Activated T-cell treated with anti-CD3 and anti-CD28 coated beads for 48 hours (primary cell): ENCODE measurements at regions not wholly inside any gene's neighbourhood (a gene's known extent, or its start where the extent isn't known, plus 50 kb on each side); places are given as distances from the start of the nearest gene placed in this dataset.

Source experiments
- DNase-seq: peaks from one replicate; pipeline ENCODE4 v3.0.0-alpha.2; 2020; ENCODE audit warnings: low read depth

DNA sequence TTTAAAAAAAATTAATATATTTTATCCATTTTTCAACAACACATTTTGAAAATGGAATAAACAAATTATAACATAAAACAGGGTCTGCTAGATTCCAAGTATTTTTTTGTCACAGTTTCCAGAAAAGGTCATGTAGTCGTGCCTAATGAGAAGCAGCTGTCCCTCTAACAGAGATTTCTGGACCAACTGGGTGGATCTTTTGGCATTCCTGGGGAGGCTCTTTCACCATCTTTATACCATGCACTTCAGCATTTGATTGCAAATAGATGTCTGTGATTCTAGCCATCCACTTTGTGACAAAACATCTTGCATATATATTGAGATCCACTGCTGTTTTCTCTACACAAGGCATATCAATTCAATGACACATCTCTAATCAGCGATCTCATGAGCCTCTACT, 210.7 kb upstream of the LDB2 start:
- DNase-seq: no peak

- DNase-seq: no peak
Observed at GRCh38 chr4:17103231-17103630, 204.8 kb upstream of the LDB2 start.

GRCh38 chr4:17098996-17099395, 200.6 kb upstream of the LDB2 start:
- DNase-seq: no peak

DNA sequence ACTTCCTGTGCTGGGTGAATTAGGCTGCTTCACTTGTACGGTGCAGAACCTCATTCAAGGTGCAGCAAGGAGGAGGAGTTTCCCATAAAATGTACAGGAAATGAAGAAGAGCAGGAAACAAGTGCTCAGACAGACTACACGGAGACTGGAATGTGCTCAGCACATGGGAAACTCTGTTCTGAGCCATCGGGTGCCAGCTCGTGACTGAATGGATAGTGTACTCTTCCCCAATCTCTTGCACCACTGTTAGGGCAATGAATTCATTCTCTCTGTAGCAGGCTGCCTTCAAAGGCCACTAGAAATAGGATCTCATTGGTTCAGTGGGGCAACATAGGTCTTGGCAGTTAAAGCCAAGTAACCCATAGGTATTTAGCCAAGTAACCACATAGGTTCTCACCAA, 200.0 kb upstream of the LDB2 start:
- DNase-seq: no peak

DNA sequence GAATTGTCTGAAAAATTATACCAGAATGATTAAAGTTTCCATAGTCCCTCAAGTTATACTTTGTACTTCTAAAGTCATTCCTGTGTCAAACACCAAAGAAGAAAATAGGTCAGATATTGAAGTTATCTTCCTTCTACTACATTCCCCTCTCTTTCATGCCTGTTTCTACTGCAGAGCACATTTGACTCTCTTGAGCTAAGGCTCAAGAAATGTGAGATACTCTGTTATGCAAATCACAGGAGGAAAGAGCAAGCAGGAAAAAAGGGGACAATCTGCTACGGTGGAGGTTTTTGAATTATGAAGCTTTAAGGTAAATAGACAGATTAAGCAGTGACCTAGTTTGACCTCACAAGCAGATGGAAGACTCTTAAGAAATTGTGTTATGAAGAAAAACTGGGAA, 198.9 kb upstream of the LDB2 start:
- DNase-seq: no peak

DNA sequence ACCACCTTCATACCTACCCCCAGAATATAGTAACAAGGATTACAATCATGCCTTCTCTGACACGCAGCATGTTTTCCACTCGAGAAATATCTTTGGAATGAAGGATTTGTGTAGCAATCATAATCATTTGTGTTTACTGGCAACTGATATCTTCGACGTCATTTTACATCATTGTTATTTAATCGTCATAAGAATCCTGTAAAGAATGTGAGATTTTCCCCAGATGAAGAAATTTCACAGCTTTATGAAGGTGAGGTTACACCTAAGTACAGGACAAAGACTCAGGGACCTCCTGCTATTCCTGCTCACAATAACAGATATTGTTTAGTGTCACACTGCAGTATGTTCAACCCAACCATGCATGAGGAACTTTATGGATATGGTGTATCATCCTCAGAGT, 198.2 kb upstream of the LDB2 start:
- no peak for DNase-seq

DNA sequence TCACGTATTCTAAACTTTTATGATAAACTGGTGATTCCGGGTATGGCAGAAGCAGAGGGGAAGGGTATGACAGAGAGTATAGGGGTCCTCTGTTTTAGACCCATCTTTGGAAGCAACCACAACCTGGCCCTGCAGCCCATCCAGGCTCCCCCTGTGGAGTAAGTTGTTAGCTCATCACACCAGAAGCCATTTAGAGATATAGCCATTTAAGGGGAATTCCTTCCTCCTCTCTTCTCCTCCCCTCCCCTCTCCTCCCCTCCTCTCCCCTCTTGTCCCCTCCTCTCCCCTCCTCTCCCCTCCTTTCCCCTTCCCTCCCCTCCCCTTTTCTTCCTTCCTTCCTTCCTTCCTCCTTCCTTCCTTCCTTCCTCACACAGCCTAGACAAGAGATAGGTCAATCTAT, 197.3 kb upstream of the LDB2 start:
- DNase-seq: no peak

GRCh38 chr4:17094876-17095210, 196.4 kb upstream of the LDB2 start:
- no peak for DNase-seq

GRCh38 chr4:17094159-17094875, 195.9 kb upstream of the LDB2 start:
- no peak for DNase-seq

DNA sequence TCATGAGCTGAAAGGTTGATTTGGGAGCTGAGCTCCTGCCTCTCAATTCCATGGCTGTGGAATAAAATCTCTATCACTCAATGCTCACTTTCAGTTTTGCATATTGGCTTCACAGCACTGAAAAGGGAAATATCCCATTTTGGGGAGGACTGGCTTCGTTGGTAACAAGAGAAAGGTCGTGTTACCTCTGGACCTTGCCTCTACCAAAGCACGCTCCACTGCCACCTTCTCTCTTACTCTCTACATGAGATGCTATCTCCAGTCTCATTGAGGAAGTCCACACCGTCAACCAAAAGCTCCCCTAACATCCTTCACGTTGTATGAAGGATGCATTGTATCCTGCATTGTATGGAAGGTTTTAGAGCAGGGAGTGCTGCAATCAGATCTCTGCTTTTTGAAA, 195.0 kb upstream of the LDB2 start:
- DNase-seq: no peak

- no peak for DNase-seq
Observed at GRCh38 chr4:17092736-17093437, 194.4 kb upstream of the LDB2 start.

DNA sequence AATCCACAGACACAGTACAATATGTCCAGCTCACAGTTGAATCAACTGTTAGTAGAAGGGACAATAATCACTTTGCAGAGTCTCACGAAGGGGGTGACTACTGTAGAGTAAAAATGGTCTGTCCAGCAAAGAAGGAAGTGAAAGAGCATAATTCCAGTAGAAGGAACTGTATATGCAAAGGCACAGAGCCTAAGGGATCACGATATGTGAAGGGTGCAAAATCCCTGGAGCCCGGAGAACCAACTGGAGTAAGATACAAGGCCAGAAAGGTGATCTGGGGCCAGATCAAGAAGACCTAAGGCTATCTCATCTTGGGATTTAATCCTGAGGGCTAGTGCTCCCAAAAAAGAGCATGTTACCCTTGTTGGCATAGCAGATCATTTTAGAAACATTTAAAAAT, 192.7 kb upstream of the LDB2 start:
- DNase-seq: no peak

- DNase-seq: no peak
Observed at GRCh38 chr4:17090063-17090462, 191.6 kb upstream of the LDB2 start.

GRCh38 chr4:17085416-17085815, 187.0 kb upstream of the LDB2 start:
- no peak for DNase-seq

GRCh38 chr4:17082186-17082585, 183.7 kb upstream of the LDB2 start:
- DNase-seq: no peak

DNA sequence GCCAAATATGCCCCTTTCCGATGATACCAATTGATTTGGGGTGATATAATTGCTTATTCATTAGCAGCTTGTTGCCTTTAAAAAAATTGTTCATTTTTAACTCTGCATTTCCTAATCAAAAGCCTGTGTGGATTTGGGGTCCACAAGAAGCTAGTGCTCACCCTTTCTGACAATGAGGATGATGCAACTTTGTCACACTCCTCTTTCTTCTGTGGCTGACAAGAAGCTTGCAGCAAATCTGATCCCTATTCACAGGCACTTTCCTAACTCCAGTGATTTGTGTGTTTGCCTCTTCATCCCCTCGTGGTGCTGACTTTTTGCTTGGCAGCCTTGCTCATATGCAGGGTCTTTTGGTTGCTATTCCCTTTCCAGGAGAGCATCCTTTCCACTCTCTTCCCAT, 182.7 kb upstream of the LDB2 start:
- DNase-seq: no peak

- no peak for DNase-seq
Observed at GRCh38 chr4:17077105-17077504, 178.7 kb upstream of the LDB2 start.

DNA sequence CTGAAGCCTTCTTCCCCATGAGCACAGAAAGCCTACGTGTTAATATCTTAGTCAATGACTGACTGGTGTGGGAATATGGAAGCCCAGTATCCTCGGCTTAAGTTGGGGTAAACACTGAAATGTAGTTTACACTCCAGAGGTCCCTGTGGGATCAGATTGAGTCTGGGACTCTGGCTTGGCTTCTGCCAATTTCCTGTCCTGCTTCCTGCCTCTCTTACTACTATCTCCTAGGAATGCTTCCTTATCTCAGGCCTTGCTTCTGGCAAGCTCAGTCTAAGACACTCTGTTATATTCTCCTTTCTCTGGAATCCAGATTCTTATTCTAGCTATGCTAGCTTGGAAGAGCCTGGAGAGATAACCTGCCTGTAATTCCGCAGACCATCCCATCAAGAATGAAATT, 174.0 kb upstream of the LDB2 start:
- DNase-seq: no peak

DNA sequence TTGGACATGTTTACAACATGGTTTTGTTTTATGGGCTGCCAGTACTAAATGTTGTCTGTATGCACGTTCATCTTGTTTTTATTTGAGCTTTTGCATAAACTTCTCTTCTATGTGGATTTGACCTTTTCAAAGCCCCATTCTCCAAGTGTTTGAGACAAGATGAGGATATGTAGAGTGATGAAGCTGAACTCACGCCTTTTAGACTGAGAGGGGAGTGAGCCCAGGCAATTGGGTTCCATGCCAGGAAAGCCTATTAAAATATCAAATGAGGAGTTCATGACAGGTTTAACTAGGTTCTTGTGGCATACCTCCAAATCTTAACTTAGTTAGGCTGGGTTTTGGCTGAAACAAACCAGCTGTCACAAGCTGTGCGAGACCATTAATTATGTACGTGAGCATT, 170.4 kb upstream of the LDB2 start:
- DNase-seq: no peak

DNA sequence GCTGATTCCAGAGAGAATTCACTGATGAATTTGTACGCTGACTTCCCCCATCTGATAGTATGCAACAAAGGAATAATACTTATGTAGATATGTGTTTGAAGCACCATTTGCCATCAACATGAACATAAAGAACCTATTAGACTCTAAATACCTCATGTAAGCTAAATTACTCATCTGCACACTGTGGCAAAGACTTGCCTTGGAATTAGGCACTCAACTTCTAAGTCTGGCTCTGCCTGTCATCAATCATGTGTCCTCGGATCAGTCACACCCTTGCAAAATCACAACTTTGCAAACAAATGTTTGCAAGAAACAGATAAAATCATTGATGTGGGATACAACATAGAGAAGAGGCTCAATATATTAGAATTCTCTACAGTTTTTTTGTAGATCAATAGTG, 169.9 kb upstream of the LDB2 start:
- DNase-seq: no peak

- no peak for DNase-seq
Observed at GRCh38 chr4:17066972-17067371, 168.5 kb upstream of the LDB2 start.

DNA sequence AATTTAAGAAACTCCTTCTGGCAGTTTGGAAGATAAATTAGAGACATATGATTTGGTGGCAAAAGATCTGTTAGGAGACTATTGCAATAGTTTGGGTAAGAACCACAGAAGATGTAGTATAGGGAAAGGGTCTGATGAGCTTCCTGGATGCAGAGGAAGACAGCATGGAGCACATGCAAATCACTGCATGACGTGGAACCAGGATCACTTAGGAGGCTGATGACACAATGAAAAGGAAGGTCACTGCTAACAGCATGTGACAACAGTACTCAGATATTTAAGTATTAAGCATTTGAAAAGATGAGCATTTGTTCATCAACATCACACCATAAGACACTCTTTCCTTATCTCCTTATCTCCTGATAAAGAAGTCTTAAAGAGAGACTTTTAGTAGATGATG, 167.8 kb upstream of the LDB2 start:
- DNase-seq: no peak

DNA sequence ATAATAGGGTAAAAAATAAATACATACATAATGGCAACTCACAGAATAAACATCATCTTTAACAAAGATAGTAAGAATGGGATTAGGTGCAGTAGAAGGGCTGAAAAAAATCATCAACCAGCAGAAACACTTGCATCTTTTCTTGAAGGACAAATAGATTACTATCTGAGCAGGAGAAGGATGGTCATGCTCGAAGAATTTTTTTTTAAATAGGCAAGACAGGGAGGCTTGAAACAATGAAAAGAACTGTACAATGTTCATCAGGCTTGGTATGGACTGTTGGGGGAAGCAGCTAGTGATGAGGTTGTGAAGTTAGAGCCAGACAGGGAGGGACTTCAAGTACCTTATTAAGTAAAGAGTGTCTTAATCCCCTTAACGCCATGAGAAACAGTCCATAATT, 167.4 kb upstream of the LDB2 start:
- no peak for DNase-seq

- no peak for DNase-seq
Observed at GRCh38 chr4:17064959-17065358, 166.5 kb upstream of the LDB2 start.
